ENCODE measurements at regions not wholly inside any gene's neighbourhood (a gene's known extent, or its start where the extent isn't known, plus 50 kb on each side); places are given as distances from the start of the nearest gene placed in this dataset.

GRCh38 chr7:106573738-106574137, 87.2 kb downstream of the CCDC71L start:
- TF ChIP-seq CTCF (IDR thresholded peaks at IDR 0.05; ENCODE audit: insufficient read depth, low read depth, low read length): no peak
- H3K36me3 ChIP-seq (ENCODE audit: control insufficient read depth, insufficient read depth, low read length): no peaks in the 10 kb centered on the region
- H3K27me3 ChIP-seq (ENCODE audit: control insufficient read depth, insufficient read depth, low read length): no peaks in the 10 kb centered on the region
- no peak for DNase-seq (ENCODE audit: low read depth)
- ChIA-PET POLR2A (no interaction called here), CTCF (interaction anchor here (1.2 to 1.6 kb wide), 2 partner anchors 86 to 87 kb away, joined by 3 to 4 read pairs; partner anchors contain the start of gene CCDC71L)
- H3K4me3 ChIP-seq (ENCODE audit: low read depth, low read length): no peak overlapping the region

DNA sequence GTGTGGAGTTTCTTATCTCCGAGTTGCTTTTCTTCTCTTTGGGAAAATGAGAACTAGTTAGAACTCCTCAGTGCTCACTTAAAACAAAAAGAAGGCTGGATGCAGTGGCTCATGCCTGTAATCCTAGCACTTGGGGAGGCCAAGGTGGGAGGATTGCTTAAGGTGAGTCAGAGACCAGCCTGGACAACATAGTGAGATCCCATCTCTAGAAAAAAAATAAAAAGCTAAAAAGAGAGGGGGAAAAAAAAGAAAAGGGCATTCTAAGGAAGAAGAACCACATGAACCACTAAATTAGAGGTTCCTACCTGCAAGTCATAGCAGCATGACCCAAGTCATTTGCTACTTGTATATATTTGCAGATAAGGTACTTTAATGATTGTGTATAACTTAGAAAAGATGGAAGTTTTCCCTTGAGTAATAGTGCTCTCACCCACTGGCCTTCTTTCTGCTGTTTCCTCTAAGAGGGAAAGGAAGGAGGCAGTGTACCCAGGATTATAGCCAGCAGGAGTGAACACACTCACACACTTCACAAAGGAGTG, 87.8 kb downstream of the CCDC71L start:
- no peak for DNase-seq (ENCODE audit: low read depth)
- TF ChIP-seq CTCF (IDR thresholded peaks at IDR 0.05; ENCODE audit: insufficient read depth, low read depth, low read length): no peak
- no peaks in the 10 kb centered on the region for H3K27me3 ChIP-seq (ENCODE audit: control insufficient read depth, insufficient read depth, low read length)
- POLR2A ChIA-PET: no interaction called here
- CTCF ChIA-PET: interaction anchor here (1.2 kb wide), 1 partner anchor 86 kb away, joined by 3 read pairs; no protein-coding TSS in a partner anchor
- no peak overlapping the region for H3K4me3 ChIP-seq (ENCODE audit: low read depth, low read length)
- no peaks in the 10 kb centered on the region for H3K36me3 ChIP-seq (ENCODE audit: control insufficient read depth, insufficient read depth, low read length)

- H3K36me3 ChIP-seq (ENCODE audit: control insufficient read depth, insufficient read depth, low read length): no peaks in the 10 kb centered on the region
- CTCF ChIA-PET: no interaction called here
- POLR2A ChIA-PET: no interaction called here
- no peak overlapping the region for H3K4me3 ChIP-seq (ENCODE audit: low read depth, low read length)
- no peak for DNase-seq (ENCODE audit: low read depth)
- no peak for TF ChIP-seq CTCF (IDR thresholded peaks at IDR 0.05; ENCODE audit: insufficient read depth, low read depth, low read length)
- H3K27me3 ChIP-seq (ENCODE audit: control insufficient read depth, insufficient read depth, low read length): no peaks in the 10 kb centered on the region
These were observed 88.4 kb downstream of the CCDC71L start for GRCh38 chr7:106572394-106573124.

DNA sequence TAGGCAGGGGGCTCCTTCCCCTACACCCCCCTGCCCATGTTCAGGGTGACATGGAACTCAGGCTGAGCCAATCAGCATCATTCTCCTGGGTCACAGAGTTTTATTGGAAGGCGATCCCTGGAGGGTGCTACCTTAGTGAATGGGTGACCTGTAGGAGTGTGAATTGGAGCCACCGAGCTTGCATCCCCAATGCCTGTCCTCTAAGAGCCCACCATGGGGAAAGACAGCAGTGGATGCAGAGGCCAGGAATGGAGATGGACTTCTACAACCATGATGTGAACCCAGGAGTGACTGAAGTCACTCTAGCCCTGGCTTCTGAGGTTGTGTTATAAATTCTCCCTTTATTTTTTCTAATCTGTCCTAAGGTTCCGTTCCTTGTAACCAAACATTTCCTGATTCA, 89.4 kb downstream of the CCDC71L start:
- CTCF ChIA-PET: no interaction called here
- no peak for TF ChIP-seq CTCF (IDR thresholded peaks at IDR 0.05; ENCODE audit: insufficient read depth, low read depth, low read length)
- POLR2A ChIA-PET: no interaction called here
- DNase-seq (ENCODE audit: low read depth): no peak
- Histone ChIP-seq H3K36me3 (ENCODE audit: control insufficient read depth, insufficient read depth, low read length) (no peaks in the 10 kb centered on the region), H3K4me3 (ENCODE audit: low read depth, low read length) (no peak overlapping the region), H3K27me3 (ENCODE audit: control insufficient read depth, insufficient read depth, low read length) (no peaks in the 10 kb centered on the region)

GRCh38 chr7:106570948-106571418, 90.0 kb downstream of the CCDC71L start:
- Histone ChIP-seq H3K4me3 (ENCODE audit: low read depth, low read length) (no peak overlapping the region), H3K36me3 (ENCODE audit: control insufficient read depth, insufficient read depth, low read length) (no peaks in the 10 kb centered on the region), H3K27me3 (ENCODE audit: control insufficient read depth, insufficient read depth, low read length) (no peaks in the 10 kb centered on the region)
- no peak for DNase-seq (ENCODE audit: low read depth)
- CTCF ChIA-PET: no interaction called here
- POLR2A ChIA-PET: no interaction called here
- no peak for TF ChIP-seq CTCF (IDR thresholded peaks at IDR 0.05; ENCODE audit: insufficient read depth, low read depth, low read length)
